Ishikawa (cell line): ENCODE measurements at regions not wholly inside any gene's neighbourhood (a gene's known extent, or its start where the extent isn't known, plus 50 kb on each side); places are given as distances from the start of the nearest gene placed in this dataset.

Experiments
- CEBPB ChIP-seq: IDR thresholded peaks from 2 replicates; pipeline ENCODE4 v1.6.1; 2012
- CREB1 ChIP-seq: IDR thresholded peaks from 2 replicates; pipeline ENCODE4 v1.6.1; 2012; ENCODE audit warnings: low read depth
- EGR1 ChIP-seq: IDR thresholded peaks from 2 replicates; pipeline ENCODE4 v1.6.1; 2012
- EP300 ChIP-seq: IDR thresholded peaks from 2 replicates; pipeline ENCODE4 v1.6.1; 2012; ENCODE audit warnings: borderline replicate concordance
- FOXM1 ChIP-seq: IDR thresholded peaks from 2 replicates; pipeline ENCODE4 v1.6.1; 2012; ENCODE audit warnings: low read depth, borderline replicate concordance
- MAX ChIP-seq: IDR thresholded peaks from 2 replicates; pipeline ENCODE4 v1.6.1; 2012
- NFIC ChIP-seq: IDR thresholded peaks from 2 replicates; pipeline ENCODE4 v1.6.1; 2012
- RAD21 ChIP-seq: IDR thresholded peaks from 2 replicates; pipeline ENCODE4 v1.6.1; 2012; ENCODE audit warnings: low read depth
- REST ChIP-seq: IDR thresholded peaks from 2 replicates; pipeline ENCODE4 v1.6.1; 2012; ENCODE audit warnings: low read depth, mild to moderate bottlenecking
- TAF1 ChIP-seq: IDR thresholded peaks from 2 replicates; pipeline ENCODE4 v1.6.1; 2012; ENCODE audit warnings: low read depth, mild to moderate bottlenecking
- TCF12 ChIP-seq: IDR thresholded peaks from 2 replicates; pipeline ENCODE4 v1.6.1; 2012; ENCODE audit warnings: low read depth
- TEAD4 ChIP-seq: IDR thresholded peaks from 2 replicates; pipeline ENCODE4 v1.6.1; 2012
- USF1 ChIP-seq: IDR thresholded peaks from 2 replicates; pipeline ENCODE4 v1.6.1; 2012
- YY1 ChIP-seq: IDR thresholded peaks from 2 replicates; pipeline ENCODE4 v1.6.1; 2012; ENCODE audit warnings: low read depth
- ZBTB7A ChIP-seq: IDR thresholded peaks from 2 replicates; pipeline ENCODE4 v1.6.1; 2012; ENCODE audit warnings: low read depth

GRCh38 chr4:79676705-79677104 is 268.7 kb upstream of the GK2 start:
- TF ChIP-seq FOXM1 (no peak), REST (no peak), TEAD4 (no peak), EP300 (no peak), RAD21 (no peak), NFIC (no peak), CREB1 (no peak), YY1 (no peak), ZBTB7A (no peak), CEBPB (no peak), MAX (no peak), USF1 (no peak)

- TF ChIP-seq CEBPB (no peak), MAX (no peak), YY1 (no peak), EGR1 (no peak), TEAD4 (no peak), CREB1 (no peak), RAD21 (no peak), ZBTB7A (no peak), USF1 (no peak), FOXM1 (no peak), REST (no peak), TAF1 (no peak), TCF12 (no peak), EP300 (no peak), NFIC (no peak)
These were observed 265.9 kb upstream of the GK2 start for GRCh38 chr4:79673898-79674297.

GRCh38 chr4:79673377-79673776 is 265.3 kb upstream of the GK2 start:
- TF ChIP-seq MAX: no peak
- TF ChIP-seq USF1: no peak
- TF ChIP-seq EGR1: no peak
- no peak for TF ChIP-seq REST
- TF ChIP-seq TAF1: no peak
- TF ChIP-seq EP300: no peak
- no peak for TF ChIP-seq CEBPB
- TF ChIP-seq CREB1: no peak
- no peak for TF ChIP-seq ZBTB7A
- no peak for TF ChIP-seq YY1
- no peak for TF ChIP-seq TCF12
- no peak for TF ChIP-seq FOXM1
- no peak for TF ChIP-seq RAD21
- TF ChIP-seq NFIC: no peak
- no peak for TF ChIP-seq TEAD4

GRCh38 chr4:79666875-79667274 is 258.8 kb upstream of the GK2 start:
- TF ChIP-seq ZBTB7A (no peak), RAD21 (no peak), FOXM1 (no peak), YY1 (no peak), REST (no peak), CREB1 (no peak)
